ENCODE measurements at regions not wholly inside any gene's neighbourhood (a gene's known extent, or its start where the extent isn't known, plus 50 kb on each side); places are given as distances from the start of the nearest gene placed in this dataset.

- TF ChIP-seq PHB (CRISPR knock-in tag; IDR thresholded peaks at IDR 0.05) (no peak), CTCF (IDR thresholded peaks at IDR 0.05 in 2 of 3, conservative IDR thresholded peaks at IDR 0.05 in 1 of 3; ENCODE audit: insufficient read depth in 2 of 3, low read depth in 1 of 3, low read length in 3 of 3) (no peak), ZFP1 (CRISPR knock-in tag; IDR thresholded peaks at IDR 0.05) (no peak), EGR1 (conservative IDR thresholded peaks at IDR 0.05) (no peak), ZBTB12 (CRISPR knock-in tag; IDR thresholded peaks at IDR 0.05) (no peak), ZNF24 (IDR thresholded peaks at IDR 0.05) (no peak)
Observed at GRCh38 chrX:14083783-14084182, 54.1 kb upstream of the GEMIN8 start.
